ENCODE measurements at regions not wholly inside any gene's neighbourhood (a gene's known extent, or its start where the extent isn't known, plus 50 kb on each side); places are given as distances from the start of the nearest gene placed in this dataset.

GRCh38 chr7:9091282-9091681 lies 657.9 kb downstream of the NXPH1 start:
- TF ChIP-seq EZH2phosphoT487 (IDR thresholded peaks at IDR 0.05; ENCODE audit: borderline replicate concordance) = no peak
- no peak for TF ChIP-seq POLR2AphosphoS5 (IDR thresholded peaks at IDR 0.05; ENCODE audit: low read depth, low read length)
- peak in 2 of 3 experiments; percentile 31 to 38; a peak in 3 of 6 replicates for TF ChIP-seq CTCF (IDR thresholded peaks at IDR 0.05 in 2 of 3, conservative IDR thresholded peaks at IDR 0.05 in 1 of 3; ENCODE audit: borderline replicate concordance in 1 of 3, insufficient read depth in 1 of 3, low read depth in 2 of 3, low read length in 2 of 3)
- TF ChIP-seq ATF3 (IDR thresholded peaks at IDR 0.05) = no peak
- TF ChIP-seq ZNF274 (IDR thresholded peaks at IDR 0.05; ENCODE audit: low read depth, low read length) = no peak
- no peak for TF ChIP-seq EZH2 (IDR thresholded peaks at IDR 0.05)
- TF ChIP-seq MAX (IDR thresholded peaks at IDR 0.05) = no peak
- TF ChIP-seq ELF1 (IDR thresholded peaks at IDR 0.05; ENCODE audit: borderline replicate concordance, low read depth) = no peak
- no peak for TF ChIP-seq REST (IDR thresholded peaks at IDR 0.05; ENCODE audit: low read depth)
- no peak for TF ChIP-seq TCF7L2 (IDR thresholded peaks at IDR 0.05; ENCODE audit: borderline replicate concordance, extremely low read depth, insufficient read depth, insufficient read length)
- TF ChIP-seq SP1 (IDR thresholded peaks at IDR 0.05; ENCODE audit: low read depth) = no peak
- TF ChIP-seq SIN3A (IDR thresholded peaks at IDR 0.05; ENCODE audit: low read depth) = no peak
